Loucy (cell line): ENCODE measurements at regions not wholly inside any gene's neighbourhood (a gene's known extent, or its start where the extent isn't known, plus 50 kb on each side); places are given as distances from the start of the nearest gene placed in this dataset.

Source experiments
- CTCF ChIP-seq: fragments of 200-600 bp; sonication (generic); conservative IDR thresholded peaks from 2 replicates; pipeline ENCODE4 v1.5.1; 2014; ENCODE audit warnings: mild to moderate bottlenecking, antibody characterized with exemption, low read length
- EZH2phosphoT487 ChIP-seq: fragments of 200-600 bp; IDR thresholded peaks from 2 replicates; pipeline ENCODE4 v1.6.1; 2018; ENCODE audit warnings: antibody characterized with exemption, mild to moderate bottlenecking, moderate library complexity, borderline replicate concordance

GRCh38 chr11:42596576-42597145 lies 715.1 kb upstream of the API5 start:
- TF ChIP-seq CTCF (no peak), EZH2phosphoT487 (no peak)
